HG03095 (cell line): ENCODE measurements at regions not wholly inside any gene's neighbourhood (a gene's known extent, or its start where the extent isn't known, plus 50 kb on each side); places are given as distances from the start of the nearest gene placed in this dataset.
"Not testable (repeated sequence)": the region's sequence is repeated elsewhere in the genome, so short reads cannot be mapped to it uniquely, and the experiment has no call there.

Source experiments
- ATAC-seq: cut with Tn5 transposase; IDR thresholded peaks from one replicate; pipeline ENCODE4 v1.9.1; 2021; ENCODE audit warnings: moderate library complexity; ENCODE audit not compliant: unreplicated experiment

- no peak for ATAC-seq
These were observed 1439.6 kb upstream of the ACO1 start for GRCh38 chr9:30944741-30945280.

GRCh38 chr9:30964332-30964731 is 1420.1 kb upstream of the ACO1 start:
- no peak for ATAC-seq

GRCh38 chr9:30967476-30967875 is 1417.0 kb upstream of the ACO1 start:
- no peak for ATAC-seq

GRCh38 chr9:30970186-30970585 is 1414.3 kb upstream of the ACO1 start:
- ATAC-seq = no peak

GRCh38 chr9:30970812-30971211 is 1413.6 kb upstream of the ACO1 start:
- ATAC-seq = no peak

- ATAC-seq = no peak
These were observed 1411.8 kb upstream of the ACO1 start for GRCh38 chr9:30972654-30973053.

- ATAC-seq = no peak
These were observed 1406.5 kb upstream of the ACO1 start for GRCh38 chr9:30977965-30978364.

GRCh38 chr9:30982301-30982700 is 1402.1 kb upstream of the ACO1 start:
- ATAC-seq = no peak

- ATAC-seq = no peak
These were observed 1388.3 kb upstream of the ACO1 start for GRCh38 chr9:30995956-30996738.

- ATAC-seq = no peak
These were observed 1387.7 kb upstream of the ACO1 start for GRCh38 chr9:30996761-30997160.

GRCh38 chr9:30997291-30997690 is 1387.2 kb upstream of the ACO1 start:
- no peak for ATAC-seq

- no peak for ATAC-seq
These were observed 1379.3 kb upstream of the ACO1 start for GRCh38 chr9:31005086-31005665.

- no peak for ATAC-seq
These were observed 1371.1 kb upstream of the ACO1 start for GRCh38 chr9:31013371-31013770.

- ATAC-seq = no peak
These were observed 1360.6 kb upstream of the ACO1 start for GRCh38 chr9:31023847-31024246.

- ATAC-seq = no peak
These were observed 1356.8 kb upstream of the ACO1 start for GRCh38 chr9:31027678-31028077.

GRCh38 chr9:31028137-31028536 is 1356.3 kb upstream of the ACO1 start:
- ATAC-seq = no peak

GRCh38 chr9:31030741-31031202 is 1353.7 kb upstream of the ACO1 start:
- ATAC-seq = no peak

GRCh38 chr9:31032206-31032605 is 1352.2 kb upstream of the ACO1 start:
- no peak for ATAC-seq

GRCh38 chr9:31034311-31034710 is 1350.1 kb upstream of the ACO1 start:
- ATAC-seq = no peak

- ATAC-seq = no peak
These were observed 1343.9 kb upstream of the ACO1 start for GRCh38 chr9:31040564-31040963.

GRCh38 chr9:31045810-31046209 is 1338.6 kb upstream of the ACO1 start:
- no peak for ATAC-seq

- not testable (repeated sequence) for ATAC-seq
These were observed 1322.9 kb upstream of the ACO1 start for GRCh38 chr9:31061592-31061991.
